ENCODE measurements at regions not wholly inside any gene's neighbourhood (a gene's known extent, or its start where the extent isn't known, plus 50 kb on each side); places are given as distances from the start of the nearest gene placed in this dataset.

- no peak for ATAC-seq
- no peak for TF ChIP-seq ZNF565 (CRISPR knock-in tag; conservative IDR thresholded peaks at IDR 0.05; ENCODE audit: low read depth)
These were observed 452.0 kb downstream of the FUT8 start for GRCh38 chr14:65864549-65864948.

GRCh38 chr14:65864984-65865383, 452.5 kb downstream of the FUT8 start:
- ATAC-seq, result no peak
- TF ChIP-seq ESRRG (CRISPR knock-in tag; IDR thresholded peaks at IDR 0.05) (no peak), PATZ1 (CRISPR knock-in tag; IDR thresholded peaks at IDR 0.05; ENCODE audit: borderline replicate concordance) (no peak), CSDC2 (CRISPR knock-in tag; IDR thresholded peaks at IDR 0.05) (no peak)

GRCh38 chr14:65866448-65866847, 453.9 kb downstream of the FUT8 start:
- TF ChIP-seq ZFP30 (CRISPR knock-in tag; IDR thresholded peaks at IDR 0.05), result no peak
- no peak for TF ChIP-seq TOX (CRISPR knock-in tag; IDR thresholded peaks at IDR 0.05; ENCODE audit: borderline replicate concordance)
- TF ChIP-seq ZC3H10 (CRISPR knock-in tag; IDR thresholded peaks at IDR 0.05), result no peak
- no peak for TF ChIP-seq TCF4 (CRISPR knock-in tag; IDR thresholded peaks at IDR 0.05; ENCODE audit: borderline replicate concordance)
- TF ChIP-seq ZFP3 (CRISPR knock-in tag; IDR thresholded peaks at IDR 0.05), result no peak
- TF ChIP-seq ZNF8 (CRISPR knock-in tag; IDR thresholded peaks at IDR 0.05), result no peak
- TF ChIP-seq TSHZ2 (CRISPR knock-in tag; IDR thresholded peaks at IDR 0.05), result no peak
- TF ChIP-seq ARNTL (CRISPR knock-in tag; IDR thresholded peaks at IDR 0.05; ENCODE audit: borderline replicate concordance, low read depth), result no peak
- no peak for TF ChIP-seq BACH2 (CRISPR knock-in tag; IDR thresholded peaks at IDR 0.05; ENCODE audit: borderline replicate concordance)
- TF ChIP-seq POU6F1 (CRISPR knock-in tag; IDR thresholded peaks at IDR 0.05; ENCODE audit: borderline replicate concordance, low read depth), result no peak
- no peak for TF ChIP-seq CSDC2 (CRISPR knock-in tag; IDR thresholded peaks at IDR 0.05)
- TF ChIP-seq GLIS3 (CRISPR knock-in tag; IDR thresholded peaks at IDR 0.05), result no peak
- no peak for TF ChIP-seq ZNF70 (CRISPR knock-in tag; IDR thresholded peaks at IDR 0.05)
- no peak for TF ChIP-seq ISL1 (CRISPR knock-in tag; IDR thresholded peaks at IDR 0.05)
- no peak for TF ChIP-seq RARB (CRISPR knock-in tag; IDR thresholded peaks at IDR 0.05)
- no peak for ATAC-seq

- no peak for TF ChIP-seq OSR1 (CRISPR knock-in tag; IDR thresholded peaks at IDR 0.05)
- no peak for TF ChIP-seq ZFP30 (CRISPR knock-in tag; IDR thresholded peaks at IDR 0.05)
- TF ChIP-seq PATZ1 (CRISPR knock-in tag; IDR thresholded peaks at IDR 0.05; ENCODE audit: borderline replicate concordance), result no peak
- no peak for TF ChIP-seq ZNF8 (CRISPR knock-in tag; IDR thresholded peaks at IDR 0.05)
- TF ChIP-seq CREB5 (CRISPR knock-in tag; IDR thresholded peaks at IDR 0.05; ENCODE audit: low read depth), result no peak
- TF ChIP-seq TSHZ2 (CRISPR knock-in tag; IDR thresholded peaks at IDR 0.05), result no peak
- TF ChIP-seq TCF4 (CRISPR knock-in tag; IDR thresholded peaks at IDR 0.05; ENCODE audit: borderline replicate concordance), result no peak
- TF ChIP-seq ISL1 (CRISPR knock-in tag; IDR thresholded peaks at IDR 0.05), result no peak
- no peak for TF ChIP-seq ZFP3 (CRISPR knock-in tag; IDR thresholded peaks at IDR 0.05)
- no peak for TF ChIP-seq ARNTL (CRISPR knock-in tag; IDR thresholded peaks at IDR 0.05; ENCODE audit: borderline replicate concordance, low read depth)
- TF ChIP-seq CSRNP3 (CRISPR knock-in tag; IDR thresholded peaks at IDR 0.05), result no peak
- TF ChIP-seq ZNF565 (CRISPR knock-in tag; conservative IDR thresholded peaks at IDR 0.05; ENCODE audit: low read depth), result no peak
- TF ChIP-seq BACH2 (CRISPR knock-in tag; IDR thresholded peaks at IDR 0.05; ENCODE audit: borderline replicate concordance), result no peak
- no peak for TF ChIP-seq ESRRG (CRISPR knock-in tag; IDR thresholded peaks at IDR 0.05)
- TF ChIP-seq ZC3H10 (CRISPR knock-in tag; IDR thresholded peaks at IDR 0.05), result no peak
- TF ChIP-seq PPARA (CRISPR knock-in tag; IDR thresholded peaks at IDR 0.05; ENCODE audit: borderline replicate concordance), result no peak
- TF ChIP-seq CSDC2 (CRISPR knock-in tag; IDR thresholded peaks at IDR 0.05), result no peak
- TF ChIP-seq GLIS3 (CRISPR knock-in tag; IDR thresholded peaks at IDR 0.05), result no peak
- no peak for ATAC-seq
These were observed 454.4 kb downstream of the FUT8 start for GRCh38 chr14:65866886-65867285.

All from SK-N-SH treated with all-trans-retinoic acid at 6 μM for 48 hours (cell line).